NCI-H748 (cell line): ENCODE measurements at regions not wholly inside any gene's neighbourhood (a gene's known extent, or its start where the extent isn't known, plus 50 kb on each side); places are given as distances from the start of the nearest gene placed in this dataset.

Experiments
- DNase-seq: peaks from one replicate; lab custom pipeline; 2025; ENCODE audit not compliant: unreplicated experiment; lab: John Stamatoyannopoulos, UW

DNA sequence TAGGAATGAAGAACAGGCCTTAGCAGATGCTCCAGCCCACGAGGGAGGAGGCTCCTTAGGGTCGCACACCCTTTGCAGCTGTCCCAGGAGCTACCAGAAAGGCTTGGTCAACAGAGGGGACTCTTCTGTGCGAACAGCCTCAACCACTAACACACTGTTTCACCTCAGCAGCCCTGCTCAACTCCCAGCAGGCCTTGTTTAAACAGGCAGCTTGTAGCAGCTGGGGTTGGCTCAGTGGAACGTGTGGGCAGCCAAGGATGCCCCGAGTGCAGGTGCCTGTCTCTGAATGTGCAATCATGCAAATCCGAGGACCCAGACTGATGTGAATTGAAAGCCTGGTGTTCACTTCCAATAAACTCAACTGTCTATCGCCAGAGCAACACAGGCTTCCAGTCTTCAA lies 88.7 kb upstream of the CXCR4 start:
- peak; percentile 69 for DNase-seq

DNA sequence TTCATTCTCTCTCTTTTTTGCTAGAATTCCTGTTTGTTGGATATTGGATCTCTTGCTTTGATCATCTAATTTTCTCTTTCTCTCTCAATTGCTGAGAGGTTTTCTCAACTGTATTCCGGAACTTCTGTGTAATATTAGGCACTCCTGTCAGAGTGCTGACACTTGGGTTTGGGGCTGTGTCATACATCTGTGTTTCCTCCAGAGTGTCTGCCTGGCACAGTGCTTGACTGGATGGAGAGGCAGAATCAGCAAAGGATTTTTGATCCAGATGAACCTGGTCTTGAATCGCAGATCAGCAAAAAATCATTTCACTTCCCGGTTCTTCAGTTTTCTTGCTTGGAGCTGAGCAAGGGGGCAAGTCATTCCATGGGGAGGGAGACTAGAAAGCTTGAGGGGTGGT lies 87.7 kb upstream of the CXCR4 start:
- DNase-seq, result no peak

DNA sequence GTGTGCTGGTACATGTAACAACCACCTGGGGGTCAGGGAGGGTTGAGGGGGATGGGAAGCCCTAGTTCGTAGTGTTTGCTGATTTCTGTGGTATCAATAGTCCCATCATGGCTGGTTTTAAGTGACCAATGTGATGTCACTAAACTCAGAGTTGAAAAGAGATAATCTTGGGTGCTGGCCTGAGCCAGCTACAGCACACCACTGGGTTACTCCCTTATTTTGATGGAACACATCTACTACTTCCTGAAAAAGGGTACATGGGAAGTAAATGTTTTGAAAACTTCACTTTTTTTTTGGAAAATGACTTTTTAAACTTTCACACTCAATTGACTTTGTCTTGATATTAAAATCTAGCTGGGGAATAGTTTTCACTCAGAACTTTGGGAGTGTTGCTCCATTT lies 87.0 kb upstream of the CXCR4 start:
- DNase-seq, result no peak

DNA sequence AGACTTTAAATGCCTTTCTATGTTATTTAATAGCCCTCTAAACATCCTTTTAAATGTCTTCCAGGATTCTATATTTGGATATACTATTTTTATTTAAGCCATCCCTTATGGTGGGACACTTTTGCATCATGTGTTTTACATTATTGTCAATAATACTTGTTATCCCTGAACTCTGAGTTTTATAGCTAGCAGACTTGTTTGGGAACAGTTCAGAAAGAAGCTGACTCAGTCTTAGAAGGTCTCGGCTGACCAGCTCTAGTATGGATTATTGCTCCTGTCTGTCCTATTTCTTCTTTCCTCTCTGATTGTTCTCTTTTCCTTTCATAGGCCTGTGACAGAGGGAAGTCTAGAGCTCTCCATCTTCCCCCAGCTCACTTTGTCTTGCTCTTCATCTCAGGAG lies 77.3 kb upstream of the CXCR4 start:
- DNase-seq, result no peak

DNA sequence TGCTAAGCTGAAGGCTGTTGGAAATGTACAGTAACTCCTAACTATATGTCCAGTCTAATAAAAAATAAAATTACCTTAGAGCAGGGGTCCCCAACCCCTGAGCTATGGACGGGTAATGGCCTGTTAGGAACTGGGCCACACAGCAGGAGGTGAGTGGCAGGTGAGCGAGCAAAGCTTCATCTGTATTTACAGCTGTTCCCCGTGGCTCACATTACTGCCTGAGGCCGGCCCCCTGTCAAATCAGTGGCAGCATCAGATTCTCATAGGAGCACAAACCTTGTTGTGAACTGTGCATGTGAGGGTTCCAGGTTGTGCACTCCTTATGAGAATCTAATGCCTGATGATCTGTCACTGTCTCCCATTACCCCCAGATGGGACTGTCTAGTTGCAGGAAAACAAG lies 73.1 kb upstream of the CXCR4 start:
- no peak for DNase-seq

DNA sequence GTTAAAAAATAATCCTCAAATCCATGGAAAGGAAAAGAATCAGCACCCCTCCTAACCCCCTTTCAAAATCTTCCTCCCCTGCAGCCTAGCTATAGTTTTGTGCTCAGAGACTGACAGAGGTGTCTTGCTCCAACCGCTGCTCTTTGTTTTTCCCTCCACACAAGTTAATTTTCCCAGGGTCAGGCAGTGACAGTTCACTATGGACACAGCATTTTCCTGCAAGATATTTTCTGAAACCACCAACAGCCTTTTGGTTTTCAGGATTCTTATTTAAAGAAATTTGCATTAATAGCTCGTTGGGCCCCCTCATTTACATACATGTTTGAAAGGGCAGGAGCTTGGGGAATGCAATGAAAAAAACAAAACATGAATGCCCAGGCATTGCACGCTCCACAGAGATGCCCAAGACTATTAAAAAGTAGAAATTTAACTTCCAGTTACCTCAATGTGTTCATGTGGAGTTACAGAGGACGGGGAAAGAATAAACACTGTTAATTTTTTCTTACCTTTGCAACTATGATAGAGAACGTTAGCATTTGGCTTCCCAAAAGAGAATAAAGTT lies 71.4 kb upstream of the CXCR4 start:
- no peak for DNase-seq

DNA sequence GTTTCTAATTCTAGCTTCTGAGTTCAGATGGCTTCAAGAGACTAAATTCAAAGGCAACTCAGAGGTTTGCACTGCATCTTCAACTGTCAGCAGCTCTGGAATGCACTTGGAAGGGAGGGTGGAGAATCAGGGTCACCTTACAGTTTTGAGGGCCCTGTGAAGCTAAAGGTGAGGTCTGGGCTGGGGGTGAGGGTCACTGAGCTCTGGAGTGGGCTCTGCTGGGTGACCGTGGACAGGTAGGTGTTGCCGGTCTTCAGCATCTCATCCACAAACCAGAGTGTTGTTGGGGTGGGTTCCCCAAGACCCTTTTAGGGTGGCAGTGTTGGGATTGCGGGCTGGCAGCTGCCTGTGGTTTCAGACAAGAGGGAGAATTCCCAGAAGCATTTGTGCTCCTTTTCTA lies 70.1 kb upstream of the CXCR4 start:
- no peak for DNase-seq

DNA sequence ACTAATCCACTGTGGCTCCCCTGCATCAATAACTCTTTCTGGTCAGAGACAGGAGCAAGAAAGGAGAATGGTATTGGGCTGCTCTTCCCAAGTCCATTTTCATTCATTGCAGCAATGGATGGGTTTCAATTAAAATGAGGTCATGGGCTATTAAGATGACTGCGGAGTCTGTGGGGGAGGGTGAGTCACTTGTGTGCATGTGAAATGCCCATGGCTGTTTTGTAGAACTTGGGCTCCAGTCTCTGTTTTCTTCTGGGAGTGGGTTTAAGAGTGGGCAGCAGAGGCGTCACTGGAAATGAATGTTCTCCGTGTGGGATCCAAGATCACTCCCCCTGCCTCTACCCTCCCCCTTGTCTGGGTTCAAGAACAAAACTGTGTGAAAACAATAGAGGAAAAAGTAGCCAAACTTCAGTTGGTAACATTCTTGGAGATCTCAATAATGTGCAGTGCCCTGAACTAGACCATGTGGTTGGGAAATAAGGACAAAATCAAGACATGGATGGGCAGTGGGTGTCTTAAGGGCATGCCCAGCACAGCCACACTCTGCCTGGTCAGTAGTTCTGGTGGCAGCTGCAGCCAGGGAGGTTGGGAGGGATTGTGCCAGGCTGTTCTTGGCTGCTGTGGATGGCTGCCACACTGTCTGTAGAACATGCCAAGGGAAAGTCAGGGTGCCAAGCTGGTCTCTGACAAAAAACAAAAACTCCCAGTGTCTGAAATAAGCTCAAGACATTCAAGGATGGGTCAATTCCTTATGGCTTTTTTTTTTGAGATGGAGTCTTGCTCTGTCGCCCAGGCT lies 68.2 kb upstream of the CXCR4 start:
- no peak for DNase-seq

DNA sequence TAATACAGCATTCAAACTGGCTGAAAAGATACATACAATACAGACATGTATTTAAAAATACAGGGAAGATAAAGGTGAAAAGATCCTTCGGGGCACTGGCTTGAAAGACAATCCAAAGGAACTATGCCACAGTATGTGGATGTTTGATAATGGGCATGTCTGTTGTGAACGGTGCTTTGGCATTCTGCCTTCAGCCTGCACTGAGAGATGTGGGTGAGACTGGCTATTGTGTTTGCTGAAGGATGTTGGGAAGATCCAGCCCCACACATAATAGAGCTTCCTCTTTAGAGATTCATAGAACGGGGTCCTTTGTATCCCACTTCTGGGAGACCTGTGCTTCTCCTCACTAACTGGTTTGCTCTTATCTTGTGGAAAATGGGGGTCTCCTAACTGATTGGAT lies 65.1 kb upstream of the CXCR4 start:
- DNase-seq, result no peak

DNA sequence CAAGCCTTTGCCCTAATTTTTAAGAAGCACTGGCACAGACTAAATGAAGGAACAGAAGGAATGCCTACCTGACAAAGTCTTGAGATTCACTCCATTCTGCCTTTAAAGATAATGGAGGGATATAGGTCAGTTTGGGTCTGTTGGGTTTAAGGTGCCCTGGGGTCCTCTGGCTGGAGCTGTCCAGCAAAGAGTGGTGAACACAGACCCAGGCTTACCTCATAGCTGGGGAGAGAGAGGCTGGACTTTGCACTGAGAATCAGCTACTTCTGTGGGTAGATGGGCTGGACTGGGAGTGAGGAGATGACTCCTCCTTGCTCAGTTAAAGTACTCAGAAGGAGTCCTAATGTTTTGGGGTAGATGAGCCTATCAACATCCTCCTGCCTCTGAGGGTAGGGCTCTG lies 64.4 kb upstream of the CXCR4 start:
- DNase-seq, result no peak

DNA sequence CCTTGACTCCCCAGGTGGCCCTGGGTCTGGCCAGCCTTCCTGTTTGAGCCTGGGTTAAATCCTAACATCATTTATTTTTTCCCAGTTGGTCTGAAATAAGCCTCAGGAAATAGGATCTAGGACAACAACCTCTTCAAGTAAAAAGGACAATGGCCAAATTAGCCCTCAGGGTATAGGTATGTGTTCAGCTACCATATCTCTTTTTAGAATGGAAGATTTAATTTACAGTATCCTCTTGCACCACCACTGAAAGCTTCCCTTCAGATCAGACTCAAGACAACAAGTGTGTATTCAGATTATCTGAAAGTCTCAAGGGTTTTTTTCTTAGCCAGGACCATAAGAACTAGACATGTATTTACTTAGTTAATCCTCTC lies 61.6 kb upstream of the CXCR4 start:
- DNase-seq, result no peak

DNA sequence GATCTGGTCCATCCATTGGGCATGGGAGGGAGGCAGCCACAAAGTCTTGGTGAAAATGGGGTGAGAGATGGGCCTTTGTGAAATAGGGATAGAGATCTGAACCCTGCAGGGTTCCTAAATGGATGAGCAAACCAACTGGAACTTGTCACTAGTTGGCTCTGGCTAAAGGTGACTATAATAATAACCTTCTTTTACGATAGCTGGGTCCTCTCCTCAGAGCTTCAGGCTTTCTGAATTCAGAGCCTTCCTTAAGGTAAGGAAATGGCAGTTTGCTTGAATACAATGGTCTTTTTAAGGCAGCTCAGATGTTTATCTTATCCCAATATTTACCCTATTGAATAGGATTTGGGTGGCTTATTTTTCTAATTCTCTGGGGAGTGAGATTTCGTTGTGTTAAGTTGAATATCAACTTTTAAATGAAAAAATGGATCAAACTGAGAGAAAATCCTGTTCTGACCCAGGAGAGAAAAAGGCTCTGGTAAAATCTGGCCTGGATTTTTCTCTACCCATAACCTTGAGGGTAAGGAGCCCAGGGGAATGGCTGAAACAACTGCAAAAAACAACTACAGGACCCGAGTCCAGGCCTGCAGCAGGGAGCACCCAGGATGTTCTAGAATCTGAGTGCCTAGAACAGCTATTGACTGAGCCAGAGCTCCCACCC lies 61.1 kb upstream of the CXCR4 start:
- no peak for DNase-seq

DNA sequence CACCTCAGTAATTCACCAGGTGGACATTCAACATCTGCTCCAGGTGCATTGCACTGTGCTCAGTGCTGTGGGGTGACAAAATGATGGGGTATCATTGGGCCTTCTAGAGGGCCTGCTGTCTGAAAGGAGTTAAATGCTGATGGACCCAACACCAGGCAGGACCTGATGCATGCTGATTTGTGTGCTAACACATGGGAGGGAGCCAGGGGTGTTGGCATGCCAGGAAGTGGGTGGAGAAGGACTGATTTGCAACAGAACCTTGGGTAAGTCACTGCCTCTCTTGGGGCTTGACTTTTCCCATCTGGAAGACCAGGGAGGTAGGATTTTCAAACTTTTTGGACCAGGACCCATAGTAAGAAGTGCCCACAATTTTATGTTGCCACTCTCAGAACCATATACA lies 57.9 kb upstream of the CXCR4 start:
- no peak for DNase-seq

DNA sequence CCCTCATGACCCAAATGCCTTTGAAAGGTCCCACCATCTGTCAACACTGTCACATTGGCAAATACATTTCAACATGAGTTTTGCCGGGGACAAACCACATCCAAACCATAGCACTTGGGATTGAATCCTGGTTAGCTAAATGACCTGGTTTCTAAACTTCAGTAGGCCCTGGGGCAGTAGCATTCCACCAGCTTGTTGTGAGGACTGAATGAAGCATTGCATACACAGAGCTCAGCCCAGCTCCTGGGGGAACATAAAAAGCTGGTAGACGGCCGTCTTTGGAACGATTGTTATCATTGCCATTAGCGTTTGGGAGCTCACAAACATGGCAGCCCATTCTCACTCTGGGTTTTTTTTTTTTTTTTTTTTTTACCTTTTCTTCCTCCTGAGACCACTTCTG lies 57.5 kb upstream of the CXCR4 start:
- DNase-seq, result no peak

DNA sequence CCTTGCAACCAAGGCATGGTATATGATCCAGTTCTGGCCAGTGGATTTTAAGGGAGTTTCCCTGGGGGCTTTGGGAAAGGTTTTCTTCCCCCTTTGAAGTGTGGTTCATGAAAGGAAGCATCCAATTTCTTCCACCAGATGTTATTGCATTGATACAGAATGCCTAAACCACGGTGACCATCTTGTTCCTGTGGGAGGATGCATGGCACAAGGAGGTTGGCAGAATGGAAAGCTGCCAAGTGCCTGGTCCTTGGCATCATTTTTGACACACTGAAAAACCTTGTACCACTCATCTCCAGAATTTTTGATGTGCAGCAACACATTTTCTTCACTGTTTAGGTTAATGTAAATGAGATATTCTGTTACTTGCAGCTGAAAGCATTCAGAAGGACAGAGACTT lies 55.2 kb upstream of the CXCR4 start:
- DNase-seq, result no peak

DNA sequence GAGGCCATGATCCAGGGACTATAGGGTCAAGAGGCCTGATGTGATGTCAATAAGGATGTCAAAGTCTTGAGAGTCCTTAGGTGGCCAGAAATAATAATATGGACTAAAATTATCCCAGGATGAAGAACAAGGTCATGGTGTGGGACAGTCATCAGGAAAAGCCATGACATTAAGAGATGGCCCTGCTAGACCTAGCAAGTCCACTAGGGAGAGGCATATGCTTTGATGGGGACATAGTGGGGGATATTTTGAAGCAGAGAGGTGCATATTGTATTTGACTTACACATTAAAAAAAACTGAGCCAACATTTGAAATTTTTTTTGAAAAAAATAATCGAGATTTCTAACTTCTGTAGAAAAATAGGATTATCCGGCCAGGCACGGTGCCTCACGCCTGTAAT lies 53.3 kb upstream of the CXCR4 start:
- no peak for DNase-seq

DNA sequence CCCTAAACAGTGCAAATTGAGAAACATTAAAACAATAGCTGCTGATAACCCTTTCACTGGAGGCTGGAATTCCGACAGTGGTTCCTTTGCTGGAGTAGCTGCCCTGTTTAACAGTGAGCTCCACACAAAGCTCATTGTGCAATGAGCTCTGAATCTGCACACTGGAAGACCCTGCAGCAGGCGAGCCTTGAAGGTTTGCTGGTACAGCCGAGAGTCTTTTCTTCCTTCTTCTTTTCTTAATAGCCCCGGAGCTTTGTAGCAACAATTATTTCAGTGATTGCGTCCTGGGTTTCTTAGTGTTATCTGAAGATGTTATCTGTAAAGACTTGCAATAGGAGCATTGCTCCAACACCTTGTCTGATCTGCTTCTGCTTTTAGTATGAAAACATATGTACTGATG lies 50.8 kb upstream of the CXCR4 start:
- no peak for DNase-seq

DNA sequence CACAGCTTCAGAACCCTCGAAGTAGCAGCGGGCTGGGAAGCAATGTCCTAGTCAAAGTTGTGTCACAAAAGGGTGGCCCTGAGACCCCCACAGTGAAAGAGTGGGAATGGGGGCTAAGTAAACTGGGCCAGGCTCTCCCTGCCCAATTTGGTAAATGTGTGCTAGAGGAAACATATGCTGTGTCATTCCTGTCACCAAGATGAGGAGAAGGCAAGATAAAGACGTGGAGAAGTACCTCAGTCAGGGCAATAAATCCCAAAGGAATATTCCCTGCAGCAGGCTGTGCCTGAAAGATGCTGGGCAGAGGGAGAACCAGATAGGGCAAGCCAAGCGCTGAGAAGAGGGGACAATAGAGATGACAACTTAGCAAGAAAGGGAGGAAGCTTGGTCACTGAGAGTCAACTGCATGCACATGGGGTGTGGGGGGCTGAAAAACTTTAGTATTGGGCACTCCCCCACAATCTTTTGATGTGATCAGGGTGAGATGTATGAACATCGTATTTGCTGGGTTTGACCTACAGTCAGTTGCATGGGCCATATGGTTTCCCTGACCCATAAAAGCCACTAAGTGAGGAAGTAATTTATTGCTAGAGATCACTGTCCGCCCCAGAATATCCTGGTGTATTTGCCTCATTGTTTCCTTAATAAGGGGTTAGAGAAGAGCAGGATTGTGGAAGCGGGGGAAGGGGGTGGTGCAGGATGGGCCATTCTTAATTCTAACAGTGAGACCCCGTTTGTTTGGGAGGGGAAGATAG lies 49.9 kb upstream of the CXCR4 start:
- DNase-seq, result peak; percentile 9
